T-helper 2 cell treated with Interferon-gamma antibody and Interleukin-4, amounts not matched to agents 5 μg/mL and 100 μg/mL, for 36 hours (primary cell): ENCODE measurements at regions not wholly inside any gene's neighbourhood (a gene's known extent, or its start where the extent isn't known, plus 50 kb on each side); places are given as distances from the start of the nearest gene placed in this dataset.

ENCODE experiments used
- DNase-seq: peaks from one replicate; pipeline ENCODE4 v3.0.0; 2021; ENCODE audit warnings: low spot score
- H3K27ac Mint-ChIP-seq: one replicate; pipeline ENCODE4 v1.8.0; 2021; ENCODE audit warnings: mild to moderate bottlenecking, mixed read lengths
- H3K27me3 Mint-ChIP-seq: one replicate; pipeline ENCODE4 v1.8.0; 2021; ENCODE audit warnings: low read depth, mixed read lengths
- H3K36me3 Mint-ChIP-seq: one replicate; pipeline ENCODE4 v1.8.0; 2021; ENCODE audit warnings: low read depth, mixed read lengths
- H3K4me1 Mint-ChIP-seq: one replicate; pipeline ENCODE4 v1.8.0; 2021; ENCODE audit warnings: low read depth, mixed read lengths
- H3K4me3 Mint-ChIP-seq: one replicate; pipeline ENCODE4 v1.8.0; 2022; ENCODE audit warnings: mild to moderate bottlenecking, moderate library complexity, mixed read lengths
- H3K9me3 Mint-ChIP-seq: one replicate; pipeline ENCODE4 v1.8.0; 2021; ENCODE audit warnings: mixed read lengths

DNA sequence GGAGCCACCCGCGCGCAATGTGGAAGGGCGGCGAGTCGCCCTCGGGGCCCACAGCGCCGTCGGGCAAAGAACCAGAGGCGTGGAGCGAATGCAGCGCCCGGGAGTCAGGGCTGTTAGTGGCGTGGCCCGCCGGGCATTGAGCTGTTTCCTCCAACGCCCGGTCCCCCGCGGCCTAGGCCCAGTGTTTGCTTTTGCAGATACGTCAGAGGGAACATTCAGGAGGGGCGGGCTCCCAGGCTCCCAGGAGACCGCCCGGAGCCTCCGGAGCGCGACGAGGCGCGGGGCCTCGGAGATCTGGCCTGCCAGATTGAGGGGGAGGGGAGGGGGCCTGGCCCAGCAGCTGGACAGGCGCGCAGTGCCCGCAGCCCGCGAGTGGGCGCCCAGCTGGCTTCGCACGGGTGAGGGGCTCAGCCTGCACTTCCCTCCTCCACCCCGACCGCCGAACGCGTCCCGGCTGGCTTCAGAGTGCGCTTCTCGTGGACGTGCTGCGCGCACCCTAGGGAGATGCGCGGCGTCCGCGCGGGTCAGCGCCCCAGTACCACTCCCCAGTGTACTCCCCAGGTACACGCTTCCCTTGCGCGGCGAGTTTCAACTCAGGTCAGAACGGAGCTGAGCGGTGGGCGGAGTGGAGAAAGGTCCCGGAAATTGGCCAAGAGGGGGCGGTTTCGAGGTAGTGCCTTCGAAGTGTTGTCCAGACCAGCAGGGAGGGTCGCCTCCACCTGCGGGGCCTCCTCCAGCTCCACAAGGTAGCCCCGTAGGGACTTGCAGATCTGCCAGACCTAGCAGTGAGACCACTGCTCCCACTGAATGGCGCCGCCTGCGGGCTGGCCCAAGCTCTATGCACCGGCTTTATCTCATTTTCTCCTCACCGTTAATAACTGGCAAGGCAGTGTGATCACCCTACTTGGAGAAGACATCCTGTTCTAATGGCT is 130.4 kb downstream of the TMEM174 start:
- Mint-ChIP-seq H3K27ac (no peak overlapping the region), H3K4me1 (no peaks in the 10 kb centered on the region), H3K27me3 (peaks cover 84% of the 10 kb centered on the region), H3K9me3 (no peaks in the 10 kb centered on the region), H3K4me3 (no peak overlapping the region), H3K36me3 (peaks cover 3% of the 10 kb centered on the region)
- DNase-seq = no peak

DNA sequence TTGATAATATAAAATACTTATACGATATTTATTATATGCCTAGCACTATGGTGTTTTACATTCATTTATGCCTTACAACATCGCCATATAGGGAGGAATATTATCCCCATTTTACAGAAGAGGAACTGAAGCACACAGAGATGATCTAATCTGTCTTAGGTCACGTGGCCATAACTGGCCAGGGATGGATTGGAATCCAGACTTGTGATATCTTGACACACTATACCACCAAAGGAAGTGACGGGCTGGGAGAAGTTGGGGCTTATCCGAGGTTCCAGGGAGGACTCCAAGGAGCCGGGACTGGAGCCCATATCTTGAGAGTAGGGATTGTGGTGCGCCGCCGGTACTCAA is 129.8 kb downstream of the TMEM174 start:
- no peaks in the 10 kb centered on the region for H3K9me3 Mint-ChIP-seq
- H3K36me3 Mint-ChIP-seq = peaks cover 3% of the 10 kb centered on the region
- no peak overlapping the region for H3K4me3 Mint-ChIP-seq
- no peak overlapping the region for H3K27ac Mint-ChIP-seq
- peaks cover 82% of the 10 kb centered on the region for H3K27me3 Mint-ChIP-seq
- H3K4me1 Mint-ChIP-seq = no peaks in the 10 kb centered on the region
- no peak for DNase-seq

GRCh38 chr5:73301208-73301901 is 128.4 kb downstream of the TMEM174 start:
- H3K27me3 Mint-ChIP-seq = peaks cover 86% of the 10 kb centered on the region
- no peak for DNase-seq
- no peak overlapping the region for H3K4me3 Mint-ChIP-seq
- peaks cover 3% of the 10 kb centered on the region for H3K36me3 Mint-ChIP-seq
- H3K27ac Mint-ChIP-seq = no peak overlapping the region
- H3K4me1 Mint-ChIP-seq = no peaks in the 10 kb centered on the region
- no peaks in the 10 kb centered on the region for H3K9me3 Mint-ChIP-seq

DNA sequence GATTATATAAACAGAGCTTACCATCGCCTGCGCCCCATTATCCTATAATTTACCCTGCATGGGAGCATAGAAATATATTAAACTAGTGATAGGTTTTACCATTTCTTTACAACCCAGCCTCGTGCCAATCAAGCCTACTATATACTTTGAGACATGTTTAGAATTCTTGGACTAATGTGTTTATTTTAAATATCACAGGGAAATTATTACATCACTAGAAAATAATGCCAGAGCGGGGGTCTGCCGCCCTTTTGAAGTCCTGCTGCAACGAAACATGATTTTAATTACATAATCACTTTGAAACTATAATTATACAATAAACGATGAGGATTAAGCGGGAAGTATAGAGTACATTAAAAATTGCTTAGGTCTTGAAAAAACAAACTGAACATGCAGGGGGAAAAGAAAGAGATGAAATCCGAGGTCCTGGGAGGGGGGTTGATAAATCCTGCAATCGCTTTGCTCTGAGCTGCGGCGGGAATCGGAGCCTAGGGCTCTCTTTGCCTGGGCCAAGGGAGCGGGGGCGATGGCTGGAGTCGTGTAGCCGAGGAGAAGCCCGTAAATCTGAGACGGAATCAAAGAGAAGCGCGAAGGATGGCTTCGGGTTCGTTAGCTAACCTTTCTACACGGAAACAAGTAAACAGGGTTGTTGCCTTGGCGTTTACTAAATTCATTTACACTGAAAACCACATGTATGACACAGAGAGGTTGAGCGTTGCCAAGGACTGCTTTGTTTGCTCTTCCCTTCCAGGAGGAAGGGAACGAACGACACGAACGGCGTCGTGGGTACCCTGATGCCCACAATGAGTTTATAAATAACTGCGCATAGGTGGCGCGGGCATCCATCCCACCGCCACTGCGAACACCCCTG is 127.6 kb downstream of the TMEM174 start:
- H3K27me3 Mint-ChIP-seq = peaks cover 89% of the 10 kb centered on the region
- no peaks in the 10 kb centered on the region for H3K4me1 Mint-ChIP-seq
- H3K9me3 Mint-ChIP-seq = no peaks in the 10 kb centered on the region
- DNase-seq = no peak
- peak overlapping the region; percentile 34 for H3K27ac Mint-ChIP-seq
- H3K4me3 Mint-ChIP-seq = no peak overlapping the region
- H3K36me3 Mint-ChIP-seq = peaks cover 3% of the 10 kb centered on the region

DNA sequence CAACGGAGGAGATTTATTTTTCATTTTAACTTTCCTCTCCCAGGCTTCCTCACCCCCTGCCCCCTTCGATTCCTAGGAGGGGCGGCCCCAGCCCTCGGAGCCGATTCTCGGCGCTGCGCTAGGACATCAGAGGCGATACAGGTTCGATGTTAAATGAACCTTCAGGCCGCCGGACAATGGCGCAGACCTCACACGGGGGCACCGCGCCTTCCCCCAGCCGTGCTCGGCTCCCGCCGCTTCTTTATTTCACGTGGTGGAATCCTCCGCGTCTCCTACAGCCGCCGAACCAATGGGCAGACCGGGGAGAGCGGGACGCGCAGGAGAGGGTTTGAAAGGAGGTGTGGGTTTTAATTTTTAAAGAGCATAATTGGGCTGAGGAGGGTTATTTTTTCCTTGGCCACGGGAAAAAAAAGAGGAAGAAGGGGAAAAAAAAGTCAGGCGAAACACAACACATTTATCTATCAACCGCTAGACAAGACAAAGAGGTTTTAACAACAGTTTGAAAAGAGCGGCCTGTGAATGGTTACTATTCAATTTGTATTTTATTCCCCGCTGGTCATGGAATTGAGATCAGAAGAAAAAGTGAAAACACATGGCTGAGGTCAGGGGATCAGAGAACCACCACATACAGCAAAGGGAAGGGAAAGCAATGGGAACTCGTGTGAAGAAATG is 126.8 kb downstream of the TMEM174 start:
- Mint-ChIP-seq H3K9me3 (no peaks in the 10 kb centered on the region), H3K4me3 (no peak overlapping the region), H3K36me3 (peaks cover 3% of the 10 kb centered on the region), H3K4me1 (no peaks in the 10 kb centered on the region), H3K27ac (peak overlapping the region; percentile 34), H3K27me3 (peaks cover 91% of the 10 kb centered on the region)
- no peak for DNase-seq

DNA sequence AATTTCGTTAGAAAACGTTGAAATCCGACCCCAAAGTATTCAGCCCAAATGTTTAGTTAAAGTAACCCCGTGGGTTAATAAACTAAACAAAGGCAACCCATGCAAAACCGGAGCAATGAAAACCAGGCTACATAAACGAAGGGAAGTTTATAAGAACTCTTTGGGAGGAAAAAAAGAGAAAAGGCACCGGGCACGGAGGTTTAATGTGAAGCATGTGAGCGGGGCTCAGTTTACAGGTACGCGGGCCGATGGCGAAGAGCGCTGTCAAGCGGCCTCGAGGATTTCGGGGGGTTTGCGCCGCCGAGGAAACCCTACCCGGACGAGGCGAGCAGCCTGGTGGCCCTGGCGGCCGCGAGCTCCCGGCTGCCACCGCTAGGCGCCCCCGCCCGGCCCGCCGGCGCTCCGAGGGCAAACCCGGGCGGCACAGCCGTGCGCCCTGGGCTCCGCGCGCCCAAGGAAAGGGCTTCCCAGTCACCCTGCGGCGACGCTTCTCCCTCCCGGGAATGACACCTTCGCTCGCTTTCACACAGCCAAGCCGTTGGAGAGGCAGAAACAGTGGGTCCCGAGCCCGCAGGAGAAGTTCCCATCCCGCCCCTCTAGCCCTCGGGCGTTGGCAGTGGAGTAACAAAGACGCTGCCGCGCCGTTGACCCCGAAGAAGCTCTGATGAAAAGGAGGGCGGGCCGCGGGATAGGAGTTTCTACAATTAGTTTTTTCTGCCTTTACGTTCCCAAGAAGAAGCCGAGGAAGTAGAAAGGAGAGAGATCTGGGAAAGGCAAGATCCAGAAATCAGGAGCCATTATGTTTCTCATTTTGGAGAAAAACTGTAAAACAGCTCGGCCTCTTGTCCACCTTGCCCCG is 126.0 kb downstream of the TMEM174 start:
- peaks cover 3% of the 10 kb centered on the region for H3K36me3 Mint-ChIP-seq
- H3K27me3 Mint-ChIP-seq = peaks cover 87% of the 10 kb centered on the region
- H3K9me3 Mint-ChIP-seq = no peaks in the 10 kb centered on the region
- peak overlapping the region; percentile 38 for H3K27ac Mint-ChIP-seq
- peak; percentile 5 for DNase-seq
- no peak overlapping the region for H3K4me3 Mint-ChIP-seq
- H3K4me1 Mint-ChIP-seq = no peaks in the 10 kb centered on the region

DNA sequence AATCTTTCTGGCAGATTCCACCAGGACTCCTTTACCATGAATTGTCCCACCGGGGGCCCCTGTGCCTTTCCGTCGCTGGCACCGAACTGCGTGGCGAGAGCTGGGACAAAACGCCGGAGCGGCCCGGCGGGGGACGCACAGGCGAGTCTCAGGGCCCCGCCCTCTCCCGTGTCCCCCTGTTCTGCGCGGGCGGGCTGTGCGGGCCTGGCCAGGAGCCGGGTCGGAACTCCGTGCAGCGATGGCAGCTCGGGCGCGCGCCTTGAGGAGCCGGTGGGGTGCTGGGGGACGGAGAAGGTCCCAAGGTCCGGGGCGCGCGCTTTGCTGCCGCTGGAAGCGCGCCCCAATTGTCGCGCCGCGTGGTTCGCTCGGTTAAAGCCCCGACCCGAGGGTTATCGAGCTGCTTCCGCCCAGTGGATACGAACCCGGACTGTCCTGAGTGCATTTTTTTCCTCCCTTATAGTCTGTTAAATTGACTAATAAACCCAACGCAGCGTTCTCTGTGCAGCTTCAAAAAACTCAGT is 125.3 kb downstream of the TMEM174 start:
- H3K36me3 Mint-ChIP-seq = peaks cover 3% of the 10 kb centered on the region
- no peaks in the 10 kb centered on the region for H3K4me1 Mint-ChIP-seq
- H3K9me3 Mint-ChIP-seq = no peaks in the 10 kb centered on the region
- no peak overlapping the region for H3K4me3 Mint-ChIP-seq
- DNase-seq = no peak
- peaks cover 81% of the 10 kb centered on the region for H3K27me3 Mint-ChIP-seq
- peak overlapping the region; percentile 38 for H3K27ac Mint-ChIP-seq

DNA sequence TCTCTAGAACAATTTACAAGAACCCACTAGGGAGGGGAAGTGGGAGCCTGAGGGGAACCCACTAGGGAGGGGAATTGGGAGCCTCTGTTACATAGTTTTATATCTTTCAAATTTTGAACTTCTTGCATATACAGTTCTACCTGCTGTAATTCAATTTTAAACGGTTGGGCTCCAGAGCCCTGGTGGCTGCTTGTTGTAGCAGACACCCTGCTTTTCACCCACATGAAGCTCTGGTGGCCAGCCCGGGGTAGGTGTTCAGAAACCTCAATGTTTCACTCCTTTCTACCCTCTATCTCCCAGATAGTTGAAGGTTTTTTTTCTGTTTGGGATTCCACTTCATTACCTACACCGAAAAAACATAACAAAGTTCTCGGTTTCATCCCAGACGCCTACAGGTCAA is 124.4 kb downstream of the TMEM174 start:
- Mint-ChIP-seq H3K36me3 (peaks cover 3% of the 10 kb centered on the region), H3K4me1 (no peaks in the 10 kb centered on the region), H3K27ac (no peak overlapping the region), H3K9me3 (no peaks in the 10 kb centered on the region), H3K4me3 (no peak overlapping the region), H3K27me3 (peaks cover 81% of the 10 kb centered on the region)
- DNase-seq = no peak

DNA sequence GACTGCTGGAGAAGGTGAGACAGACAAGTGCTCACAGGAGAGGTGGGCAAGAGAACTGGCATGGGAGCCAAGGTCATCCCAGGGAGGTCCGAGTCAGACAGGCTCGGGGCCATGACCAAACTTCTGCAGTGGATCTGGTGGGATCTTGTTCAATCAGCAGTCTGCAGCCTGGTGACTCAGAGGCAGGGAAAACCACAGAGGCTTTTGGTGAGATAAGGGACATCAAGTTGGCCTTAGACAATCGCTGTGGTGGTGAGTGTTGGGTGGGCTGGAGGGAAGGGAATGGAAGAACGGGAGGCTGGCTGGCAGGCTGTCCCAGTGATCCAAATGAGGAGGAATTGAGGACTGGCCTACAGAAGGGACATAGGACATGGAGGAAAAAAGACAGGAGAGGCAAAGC is 123.8 kb downstream of the TMEM174 start:
- Mint-ChIP-seq H3K27me3 (peaks cover 80% of the 10 kb centered on the region), H3K4me3 (no peak overlapping the region), H3K36me3 (no peaks in the 10 kb centered on the region), H3K9me3 (no peaks in the 10 kb centered on the region), H3K27ac (peak overlapping the region; percentile 75), H3K4me1 (no peaks in the 10 kb centered on the region)
- no peak for DNase-seq

DNA sequence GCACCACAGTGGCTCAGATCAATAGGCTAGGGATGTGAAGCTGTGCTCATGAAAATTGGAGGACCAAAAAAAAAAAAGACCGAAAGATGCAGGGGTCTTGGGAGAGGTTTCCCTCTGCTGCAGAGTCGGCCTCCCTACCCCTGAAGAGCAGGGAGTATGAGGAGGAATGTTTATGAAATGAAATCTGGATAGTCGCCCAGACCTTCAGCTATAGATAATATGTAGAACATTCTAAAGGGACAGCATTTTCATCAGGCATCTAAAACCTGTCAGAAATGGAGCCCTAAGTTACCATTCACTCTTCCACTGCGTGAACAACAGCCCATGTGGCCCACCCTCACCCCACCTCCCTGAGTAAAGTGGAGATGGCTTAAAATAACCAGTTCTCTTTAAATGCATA is 122.9 kb downstream of the TMEM174 start:
- Mint-ChIP-seq H3K36me3 (no peaks in the 10 kb centered on the region), H3K27ac (peak overlapping the region; percentile 38)

DNA sequence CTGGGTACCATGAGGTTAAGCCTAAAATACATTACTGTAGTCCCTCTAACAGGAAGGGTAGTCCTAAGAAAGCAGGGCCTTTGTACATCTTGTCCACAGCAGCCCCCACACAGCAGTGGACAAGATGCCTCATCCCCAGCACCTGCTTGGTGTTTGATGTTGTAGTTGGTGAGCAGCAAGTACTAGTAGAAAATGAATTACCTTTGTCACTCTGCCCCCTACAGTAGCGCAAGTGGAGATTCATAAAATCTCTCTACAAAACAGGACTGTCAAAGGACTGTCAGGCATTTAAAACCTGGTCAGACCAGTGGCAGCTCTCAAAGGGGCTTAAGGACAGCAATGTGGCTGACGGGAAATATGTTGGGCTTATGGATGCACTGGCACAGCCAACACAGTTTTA is 122.5 kb downstream of the TMEM174 start:
- H3K4me1 Mint-ChIP-seq = no peaks in the 10 kb centered on the region
- H3K9me3 Mint-ChIP-seq = no peaks in the 10 kb centered on the region
- no peak overlapping the region for H3K27ac Mint-ChIP-seq
- H3K36me3 Mint-ChIP-seq = no peaks in the 10 kb centered on the region
- H3K27me3 Mint-ChIP-seq = peaks cover 73% of the 10 kb centered on the region
- DNase-seq = no peak
- no peak overlapping the region for H3K4me3 Mint-ChIP-seq

More for the DNA sequence above, 122.9 kb downstream of the TMEM174 start:
- DNase-seq = no peak
- H3K4me3 Mint-ChIP-seq = no peak overlapping the region
- H3K4me1 Mint-ChIP-seq = no peaks in the 10 kb centered on the region
- H3K9me3 Mint-ChIP-seq = no peaks in the 10 kb centered on the region
- peaks cover 77% of the 10 kb centered on the region for H3K27me3 Mint-ChIP-seq

DNA sequence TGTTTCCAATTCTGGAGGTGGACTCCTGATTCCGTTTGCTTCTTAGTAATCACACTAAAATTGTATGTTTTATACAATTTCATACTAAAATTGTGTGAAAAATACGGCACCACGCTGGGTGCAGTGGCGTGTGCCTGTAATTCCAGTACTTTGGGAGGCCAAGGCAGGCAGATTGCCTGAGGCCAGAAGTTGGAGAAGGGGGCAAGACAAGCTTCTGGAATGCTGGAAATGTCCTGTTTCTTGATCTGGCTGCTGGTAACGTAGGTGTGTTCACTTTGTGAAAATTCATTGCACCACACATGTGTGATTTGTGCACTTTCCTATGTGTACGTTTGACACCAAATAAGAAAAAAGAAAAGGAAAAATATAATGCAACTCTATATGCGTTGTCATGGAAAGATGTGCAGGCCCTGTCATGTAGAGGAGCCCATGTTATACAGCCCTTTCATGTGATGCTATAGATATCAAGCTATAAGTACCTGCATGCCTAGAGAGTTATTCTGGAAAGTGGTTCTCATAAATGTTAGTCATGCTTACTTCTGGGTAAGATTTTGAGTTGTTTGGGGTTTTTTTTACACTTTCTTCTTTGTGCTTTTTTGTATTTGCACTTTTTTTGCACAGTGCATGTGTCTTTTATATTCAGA is 119.9 kb downstream of the TMEM174 start:
- DNase-seq = no peak
- no peaks in the 10 kb centered on the region for H3K4me1 Mint-ChIP-seq
- H3K4me3 Mint-ChIP-seq = no peak overlapping the region
- peaks cover 61% of the 10 kb centered on the region for H3K27me3 Mint-ChIP-seq
- H3K36me3 Mint-ChIP-seq = no peaks in the 10 kb centered on the region
- H3K9me3 Mint-ChIP-seq = no peaks in the 10 kb centered on the region
- H3K27ac Mint-ChIP-seq = no peak overlapping the region
